Cardiac muscle cell (in vitro differentiated cells and primary cell): ENCODE measurements at regions not wholly inside any gene's neighbourhood (a gene's known extent, or its start where the extent isn't known, plus 50 kb on each side); places are given as distances from the start of the nearest gene placed in this dataset.
A peak's percentile ranks its signal among the peaks of the same experiment; 100 is the strongest.

Experiments used
- DNase-seq, 2 donors: peaks; one replicate each; pipeline versions ENCODE4 v3.0.0 to v3.0.0-alpha.2; 2010 to 2017; ENCODE audit warnings: low read depth in 1 of 2, low spot score in 1 of 2
- H3K27ac ChIP-seq: fragments of 200-600 bp; sonication (generic); 2 replicates; pipeline ENCODE4 v1.5.1; 2016
- H3K27me3 ChIP-seq: fragments of 200-600 bp; sonication (generic); 2 replicates; pipeline ENCODE4 v1.6.0; 2016; ENCODE audit warnings: control low read depth
- H3K36me3 ChIP-seq: fragments of 200-600 bp; sonication (generic); 2 replicates; pipeline ENCODE4 v1.5.1; 2016; ENCODE audit warnings: control low read depth
- H3K4me1 ChIP-seq: fragments of 200-600 bp; sonication (generic); 2 replicates; pipeline ENCODE4 v1.8.1; 2017; ENCODE audit warnings: low read depth, mild to moderate bottlenecking, mixed run types
- H3K4me3 ChIP-seq: fragments of 200-600 bp; sonication (generic); 2 replicates; pipeline ENCODE4 v1.5.1; 2016; ENCODE audit warnings: mild to moderate bottlenecking
- H3K9me3 ChIP-seq: fragments of 200-600 bp; sonication (generic); 2 replicates; pipeline ENCODE4 v1.5.1; 2017; ENCODE audit warnings: low read depth, mild to moderate bottlenecking, control low read depth
- CTCF ChIP-seq: IDR thresholded peaks from 2 replicates; pipeline ENCODE4 v1.5.1; 2012; ENCODE audit warnings: low read depth, mild to moderate bottlenecking, low read length

DNA sequence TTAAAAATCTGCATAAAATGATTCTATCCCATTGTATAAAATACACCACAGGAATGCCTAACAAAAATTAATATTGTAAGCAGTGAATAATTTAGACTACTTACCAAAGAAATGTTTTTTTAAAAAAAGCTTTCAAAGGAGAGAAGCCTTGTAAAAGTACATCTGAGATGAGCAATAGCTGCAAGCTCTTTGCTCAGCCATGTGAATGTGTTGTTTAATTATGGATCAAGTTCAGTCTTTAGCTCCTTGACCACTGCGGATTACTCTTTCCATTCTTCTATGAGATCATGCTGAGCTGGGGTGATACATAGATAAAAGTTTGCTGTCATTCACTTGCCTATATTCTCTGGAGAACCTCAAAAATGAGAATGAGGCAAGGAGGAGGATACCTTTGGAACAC, 782.4 kb upstream of the ZNF608 start:
- H3K4me1 ChIP-seq: peaks cover 29% of the 10 kb centered on the region
- H3K27ac ChIP-seq: no peak overlapping the region
- no peaks in the 10 kb centered on the region for H3K27me3 ChIP-seq
- H3K36me3 ChIP-seq: no peaks in the 10 kb centered on the region
- no peak overlapping the region for H3K4me3 ChIP-seq
- H3K9me3 ChIP-seq: no peaks in the 10 kb centered on the region
- no peak for TF ChIP-seq CTCF
- DNase-seq: no peak

DNA sequence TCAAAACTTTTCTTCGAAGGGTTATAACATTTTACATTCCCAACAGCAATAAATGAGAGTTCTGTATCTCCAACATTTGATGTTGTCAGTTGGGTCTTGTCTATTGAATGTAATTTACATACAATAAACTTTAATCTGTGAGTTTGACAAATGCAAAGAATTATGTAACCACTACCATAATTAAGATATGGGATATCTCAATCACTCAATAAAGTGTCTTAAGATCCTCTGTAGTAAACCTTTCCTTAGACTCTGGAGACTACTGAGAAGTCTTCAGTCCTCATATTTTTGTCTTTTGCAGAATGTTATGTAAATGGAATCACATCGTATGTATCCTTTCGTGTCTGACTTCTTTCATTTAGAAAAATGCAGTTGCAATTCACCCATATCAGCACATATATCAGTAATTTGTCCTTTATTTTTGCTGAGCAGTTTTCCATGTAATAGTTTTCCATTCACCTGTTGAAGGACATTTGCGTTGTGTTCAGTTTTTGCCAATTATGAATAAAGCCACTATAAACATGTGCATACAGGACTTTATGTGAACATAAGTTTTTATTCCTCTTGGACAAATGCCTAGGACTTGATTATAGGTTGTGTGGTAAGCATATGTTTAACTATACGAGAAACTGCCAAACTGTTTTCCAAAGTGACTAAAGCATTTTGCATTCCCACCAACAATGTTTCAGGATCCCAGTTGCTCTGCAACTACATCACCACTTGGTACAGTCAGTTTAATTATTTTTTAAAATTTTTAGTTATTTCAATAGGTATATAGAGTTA, 784.6 kb upstream of the ZNF608 start:
- H3K9me3 ChIP-seq: no peaks in the 10 kb centered on the region
- peaks cover 29% of the 10 kb centered on the region for H3K4me1 ChIP-seq
- H3K4me3 ChIP-seq: no peak overlapping the region
- no peaks in the 10 kb centered on the region for H3K36me3 ChIP-seq
- TF ChIP-seq CTCF: no peak
- H3K27me3 ChIP-seq: no peaks in the 10 kb centered on the region
- DNase-seq: no peak
- no peak overlapping the region for H3K27ac ChIP-seq

GRCh38 chr5:125536095-125536494, 789.7 kb upstream of the ZNF608 start:
- TF ChIP-seq CTCF: no peak
- H3K27ac ChIP-seq: no peak overlapping the region

DNA sequence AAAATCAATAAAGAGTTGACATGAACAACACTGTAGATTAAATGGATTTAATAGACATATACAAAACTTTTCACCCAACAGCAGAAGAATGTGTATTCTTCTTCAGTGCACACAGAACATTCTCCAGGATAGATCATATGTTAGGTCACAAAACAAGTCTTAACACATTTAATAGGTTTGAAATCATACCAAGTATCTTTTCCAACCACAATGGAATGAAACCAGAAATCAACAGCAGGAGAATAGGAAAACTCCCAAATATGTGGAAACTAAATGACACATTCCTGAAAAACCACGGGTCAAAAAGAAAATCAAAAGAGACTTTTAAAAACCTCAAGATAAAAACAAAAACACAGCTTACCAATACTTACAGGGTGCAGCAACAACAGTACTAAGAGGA, 790.1 kb upstream of the ZNF608 start:
- H3K9me3 ChIP-seq: no peaks in the 10 kb centered on the region
- peak in 1 of 2 donors; percentile 68 for DNase-seq
- no peaks in the 10 kb centered on the region for H3K27me3 ChIP-seq
- H3K4me1 ChIP-seq: no peaks in the 10 kb centered on the region
- no peak overlapping the region for H3K27ac ChIP-seq
- H3K4me3 ChIP-seq: no peak overlapping the region
- no peaks in the 10 kb centered on the region for H3K36me3 ChIP-seq
- TF ChIP-seq CTCF: no peak

More at GRCh38 chr5:125536095-125536494, 789.7 kb upstream of the ZNF608 start:
- Histone ChIP-seq H3K36me3 (no peaks in the 10 kb centered on the region), H3K27me3 (no peaks in the 10 kb centered on the region), H3K4me3 (no peak overlapping the region), H3K9me3 (no peaks in the 10 kb centered on the region), H3K4me1 (no peaks in the 10 kb centered on the region)
- no peak for DNase-seq

GRCh38 chr5:125537661-125538060, 791.2 kb upstream of the ZNF608 start:
- no peak for TF ChIP-seq CTCF
- H3K4me1 ChIP-seq: no peaks in the 10 kb centered on the region
- no peak overlapping the region for H3K27ac ChIP-seq
- no peaks in the 10 kb centered on the region for H3K9me3 ChIP-seq
- no peak for DNase-seq
- no peak overlapping the region for H3K4me3 ChIP-seq
- no peaks in the 10 kb centered on the region for H3K36me3 ChIP-seq
- H3K27me3 ChIP-seq: no peaks in the 10 kb centered on the region

GRCh38 chr5:125538469-125538868, 792.0 kb upstream of the ZNF608 start:
- Histone ChIP-seq H3K4me1 (no peaks in the 10 kb centered on the region), H3K27me3 (no peaks in the 10 kb centered on the region), H3K36me3 (no peaks in the 10 kb centered on the region), H3K27ac (no peak overlapping the region), H3K4me3 (no peak overlapping the region), H3K9me3 (no peaks in the 10 kb centered on the region)
- DNase-seq: no peak
- TF ChIP-seq CTCF: no peak
